ENCODE measurements at regions not wholly inside any gene's neighbourhood (a gene's known extent, or its start where the extent isn't known, plus 50 kb on each side); places are given as distances from the start of the nearest gene placed in this dataset.

DNA sequence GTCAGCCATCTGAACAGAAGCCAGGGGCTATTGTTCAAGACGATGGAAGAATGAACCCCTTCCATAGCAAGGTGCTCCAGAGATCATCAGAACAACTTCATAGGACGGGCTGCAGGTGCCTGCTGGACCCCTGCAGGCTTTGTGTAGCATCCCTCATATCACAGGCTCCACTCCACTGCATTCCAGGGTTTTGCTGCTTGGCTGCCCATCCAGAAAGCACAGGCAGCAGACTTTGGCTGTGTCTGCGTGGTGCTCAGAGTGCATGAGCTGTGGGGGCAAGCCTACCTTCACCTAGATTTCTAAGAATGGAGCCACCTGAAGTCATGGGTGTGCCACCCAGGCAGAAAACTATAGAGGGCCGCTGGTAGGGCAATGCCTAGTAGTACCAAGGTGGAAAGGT lies 93.9 kb upstream of the NLRP1 start:
- Histone ChIP-seq H3K4me1 (ENCODE audit: control insufficient read depth in 1 of 2, insufficient read depth in 1 of 2, low read depth in 1 of 2, low read length in 1 of 2) (no peaks in the 10 kb centered on the region), H3K27me3 (peaks cover 8% of the 10 kb centered on the region), H3K36me3 (no peaks in the 10 kb centered on the region), H3K9me3 (no peaks in the 10 kb centered on the region), H3K27ac (no peak overlapping the region), H3K4me3 (ENCODE audit: low read depth in 1 of 2, low read length in 1 of 2) (no peak overlapping the region)
- TF ChIP-seq, protein P1, sequence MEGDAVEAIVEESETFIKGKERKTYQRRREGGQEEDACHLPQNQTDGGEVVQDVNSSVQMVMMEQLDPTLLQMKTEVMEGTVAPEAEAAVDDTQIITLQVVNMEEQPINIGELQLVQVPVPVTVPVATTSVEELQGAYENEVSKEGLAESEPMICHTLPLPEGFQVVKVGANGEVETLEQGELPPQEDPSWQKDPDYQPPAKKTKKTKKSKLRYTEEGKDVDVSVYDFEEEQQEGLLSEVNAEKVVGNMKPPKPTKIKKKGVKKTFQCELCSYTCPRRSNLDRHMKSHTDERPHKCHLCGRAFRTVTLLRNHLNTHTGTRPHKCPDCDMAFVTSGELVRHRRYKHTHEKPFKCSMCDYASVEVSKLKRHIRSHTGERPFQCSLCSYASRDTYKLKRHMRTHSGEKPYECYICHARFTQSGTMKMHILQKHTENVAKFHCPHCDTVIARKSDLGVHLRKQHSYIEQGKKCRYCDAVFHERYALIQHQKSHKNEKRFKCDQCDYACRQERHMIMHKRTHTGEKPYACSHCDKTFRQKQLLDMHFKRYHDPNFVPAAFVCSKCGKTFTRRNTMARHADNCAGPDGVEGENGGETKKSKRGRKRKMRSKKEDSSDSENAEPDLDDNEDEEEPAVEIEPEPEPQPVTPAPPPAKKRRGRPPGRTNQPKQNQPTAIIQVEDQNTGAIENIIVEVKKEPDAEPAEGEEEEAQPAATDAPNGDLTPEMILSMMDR (IDR thresholded peaks at IDR 0.05) = no peak

DNA sequence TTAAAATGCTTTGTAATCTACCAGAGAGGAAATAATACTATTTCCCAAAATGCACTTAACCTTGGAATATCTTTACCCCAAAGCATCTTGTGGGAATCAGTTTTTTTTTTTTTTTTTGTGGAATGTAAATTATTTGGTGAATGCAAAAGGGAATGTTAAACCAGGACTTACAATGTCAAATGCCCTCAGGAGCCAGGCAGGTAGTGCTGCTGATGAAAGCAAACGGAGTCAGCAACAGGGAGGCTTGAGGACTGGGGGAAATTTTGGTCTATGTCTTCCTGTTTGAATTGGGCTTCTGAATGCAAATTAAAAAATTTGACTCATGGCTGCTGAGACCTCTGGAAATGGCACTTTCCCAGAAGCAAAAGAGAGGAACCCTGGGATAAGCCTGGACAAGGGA lies 96.5 kb upstream of the NLRP1 start:
- H3K36me3 ChIP-seq = no peaks in the 10 kb centered on the region

DNA sequence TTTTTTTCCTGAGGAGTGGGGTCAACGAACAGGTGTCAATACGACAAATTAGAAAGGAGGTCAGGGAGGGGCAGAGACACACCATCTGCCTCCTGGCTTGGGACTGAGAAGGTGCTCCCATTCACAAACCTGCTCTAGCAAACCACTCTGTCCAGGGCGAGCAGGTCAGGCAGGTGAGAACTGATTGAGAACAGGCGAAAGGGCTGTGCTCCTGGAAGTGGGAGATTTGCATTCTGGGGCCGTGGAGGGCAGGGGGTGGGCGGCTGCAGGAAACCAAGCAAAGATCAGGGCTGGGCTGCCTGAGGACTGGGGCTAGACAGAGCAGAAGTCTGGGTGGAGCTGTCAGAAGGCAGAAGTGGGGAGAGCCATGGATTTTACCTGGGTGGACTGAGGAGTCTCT lies 98.9 kb upstream of the NLRP1 start:
- Histone ChIP-seq H3K9me3 (no peaks in the 10 kb centered on the region), H3K4me3 (ENCODE audit: low read depth in 1 of 2, low read length in 1 of 2) (no peak overlapping the region), H3K27ac (no peak overlapping the region), H3K4me1 (ENCODE audit: control insufficient read depth in 1 of 2, insufficient read depth in 1 of 2, low read depth in 1 of 2, low read length in 1 of 2) (no peaks in the 10 kb centered on the region), H3K27me3 (peaks cover 12% of the 10 kb centered on the region), H3K36me3 (no peaks in the 10 kb centered on the region)
- TF ChIP-seq, protein P1 (IDR thresholded peaks at IDR 0.05) = no peak

More for the DNA sequence above, 96.5 kb upstream of the NLRP1 start:
- H3K27ac ChIP-seq = no peak overlapping the region
- H3K9me3 ChIP-seq = no peaks in the 10 kb centered on the region
- TF ChIP-seq, protein P1 (IDR thresholded peaks at IDR 0.05) = no peak
- H3K4me1 ChIP-seq (ENCODE audit: control insufficient read depth in 1 of 2, insufficient read depth in 1 of 2, low read depth in 1 of 2, low read length in 1 of 2) = no peaks in the 10 kb centered on the region
- peaks cover 12% of the 10 kb centered on the region for H3K27me3 ChIP-seq
- no peak overlapping the region for H3K4me3 ChIP-seq (ENCODE audit: low read depth in 1 of 2, low read length in 1 of 2)

DNA sequence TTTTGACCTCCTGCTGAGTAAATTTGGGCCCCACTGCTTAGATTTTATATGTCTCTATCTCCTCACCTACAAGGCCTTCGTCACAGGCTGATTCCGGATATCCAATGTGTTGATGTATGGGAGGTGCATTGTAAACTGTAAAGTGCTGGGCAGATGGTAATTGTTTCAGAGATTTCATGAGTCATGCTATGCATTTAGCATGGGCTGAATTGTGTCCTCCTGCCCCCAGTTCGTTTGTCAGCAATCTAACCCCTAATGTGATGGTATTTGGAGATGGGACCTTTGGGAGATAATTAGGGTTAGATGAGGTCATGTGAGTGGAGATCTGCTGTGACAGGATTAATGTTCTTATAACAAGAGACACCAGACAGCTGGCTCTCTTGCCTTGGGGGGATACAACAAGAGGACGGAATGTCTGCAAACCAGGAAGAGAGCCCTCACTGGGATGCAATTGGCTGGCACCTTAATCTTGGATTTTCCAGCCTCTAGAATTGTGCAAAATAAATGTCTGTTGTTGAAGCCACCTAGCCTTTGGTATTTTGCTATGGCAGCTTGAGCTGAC lies 101.8 kb upstream of the NLRP1 start:
- H3K4me1 ChIP-seq (ENCODE audit: control insufficient read depth in 1 of 2, insufficient read depth in 1 of 2, low read depth in 1 of 2, low read length in 1 of 2) = no peaks in the 10 kb centered on the region
- H3K9me3 ChIP-seq = no peaks in the 10 kb centered on the region
- peaks cover 19% of the 10 kb centered on the region for H3K27me3 ChIP-seq
- TF ChIP-seq, protein P1 (IDR thresholded peaks at IDR 0.05) = no peak
- H3K27ac ChIP-seq = no peak overlapping the region
- no peaks in the 10 kb centered on the region for H3K36me3 ChIP-seq
- no peak overlapping the region for H3K4me3 ChIP-seq (ENCODE audit: low read depth in 1 of 2, low read length in 1 of 2)

DNA sequence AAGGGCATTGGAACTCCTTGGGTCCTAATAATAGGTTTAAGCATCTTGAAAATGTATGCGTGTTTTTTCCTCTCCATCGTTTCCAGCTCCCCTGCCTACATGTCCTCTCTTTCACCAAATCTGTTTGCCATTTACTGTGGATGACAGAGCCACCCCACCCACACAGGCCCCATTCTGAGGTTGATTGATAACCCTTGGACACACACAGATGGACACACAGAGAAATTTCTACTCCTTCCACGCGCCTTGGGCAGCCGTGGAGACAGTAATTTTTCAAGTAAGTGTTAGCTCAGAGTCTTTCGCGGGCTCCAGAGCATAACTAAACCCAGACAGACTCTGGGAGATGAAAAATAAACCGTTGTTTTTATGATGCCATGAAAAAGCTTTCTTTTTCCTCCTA lies 103.3 kb upstream of the NLRP1 start:
- peaks cover 15% of the 10 kb centered on the region for H3K27me3 ChIP-seq
- no peaks in the 10 kb centered on the region for H3K4me1 ChIP-seq (ENCODE audit: control insufficient read depth in 1 of 2, insufficient read depth in 1 of 2, low read depth in 1 of 2, low read length in 1 of 2)
- no peak overlapping the region for H3K27ac ChIP-seq
- H3K4me3 ChIP-seq (ENCODE audit: low read depth in 1 of 2, low read length in 1 of 2) = no peak overlapping the region
- no peaks in the 10 kb centered on the region for H3K9me3 ChIP-seq
- TF ChIP-seq, protein P1 (IDR thresholded peaks at IDR 0.05) = no peak
- no peaks in the 10 kb centered on the region for H3K36me3 ChIP-seq

DNA sequence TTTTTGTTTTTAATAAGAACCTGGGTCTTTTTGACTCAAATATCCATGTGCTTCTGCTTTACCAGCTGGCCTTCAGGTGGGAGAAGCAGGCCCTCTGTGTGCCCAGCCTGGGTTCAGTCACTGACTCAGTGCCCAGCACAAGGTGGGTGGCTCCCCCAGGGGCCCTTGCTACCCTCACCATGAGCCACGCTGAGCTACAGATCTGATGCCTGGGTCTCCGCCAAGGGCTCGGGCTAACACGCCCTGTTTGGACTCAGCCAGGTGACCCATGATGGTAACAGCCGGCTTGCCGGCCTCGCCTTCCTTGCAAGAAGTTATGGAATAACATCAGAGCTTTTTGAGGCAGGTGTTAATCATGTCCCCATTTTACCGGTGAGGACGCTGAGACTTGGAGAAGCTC lies 109.5 kb upstream of the NLRP1 start:
- Histone ChIP-seq H3K27ac (no peak overlapping the region), H3K36me3 (no peaks in the 10 kb centered on the region), H3K4me3 (ENCODE audit: low read depth in 1 of 2, low read length in 1 of 2) (no peak overlapping the region), H3K27me3 (peaks cover 30% of the 10 kb centered on the region), H3K4me1 (ENCODE audit: control insufficient read depth in 1 of 2, insufficient read depth in 1 of 2, low read depth in 1 of 2, low read length in 1 of 2) (no peaks in the 10 kb centered on the region), H3K9me3 (no peaks in the 10 kb centered on the region)
- TF ChIP-seq, protein P1 (IDR thresholded peaks at IDR 0.05) = no peak
